Glutamatergic neuron (in vitro differentiated cells): ENCODE measurements at regions not wholly inside any gene's neighbourhood (a gene's known extent, or its start where the extent isn't known, plus 50 kb on each side); places are given as distances from the start of the nearest gene placed in this dataset.

Experiments used
- DNase-seq: peaks from one replicate; pipeline ENCODE4 v3.0.0; 2022
- H3K27ac Mint-ChIP-seq: one replicate; pipeline ENCODE4 v1.8.0; 2020; ENCODE audit warnings: mild to moderate bottlenecking, mixed read lengths, inconsistent platforms; ENCODE audit not compliant: unreplicated experiment
- H3K27me3 Mint-ChIP-seq: one replicate; pipeline ENCODE4 v1.8.0; 2020; ENCODE audit warnings: mild to moderate bottlenecking, moderate library complexity, mixed read lengths, inconsistent platforms; ENCODE audit not compliant: unreplicated experiment
- H3K36me3 Mint-ChIP-seq: one replicate; pipeline ENCODE4 v1.8.0; 2020; ENCODE audit warnings: mild to moderate bottlenecking, mixed read lengths, inconsistent platforms; ENCODE audit not compliant: unreplicated experiment
- H3K4me1 Mint-ChIP-seq: one replicate; pipeline ENCODE4 v1.8.0; 2020; ENCODE audit warnings: mild to moderate bottlenecking, low read depth, mixed read lengths, inconsistent platforms; ENCODE audit not compliant: unreplicated experiment
- H3K4me3 Mint-ChIP-seq: one replicate; pipeline ENCODE4 v1.8.0; 2020; ENCODE audit warnings: mild to moderate bottlenecking, mixed read lengths, inconsistent platforms; ENCODE audit not compliant: unreplicated experiment
- H3K9me3 Mint-ChIP-seq: one replicate; pipeline ENCODE4 v1.8.0; 2020; ENCODE audit warnings: mild to moderate bottlenecking, moderate library complexity, mixed read lengths, inconsistent platforms; ENCODE audit not compliant: unreplicated experiment
- CTCF ChIP-seq: fragments of 200-600 bp; sonication (generic); IDR thresholded peaks from one replicate; pipeline ENCODE4 v1.5.0; 2021; ENCODE audit not compliant: partially characterized antibody, unreplicated experiment

- Mint-ChIP-seq H3K9me3 (peaks cover 2% of the 10 kb centered on the region), H3K4me3 (no peak overlapping the region), H3K27me3 (peaks cover 5% of the 10 kb centered on the region), H3K36me3 (peaks cover 4% of the 10 kb centered on the region), H3K4me1 (no peaks in the 10 kb centered on the region), H3K27ac (no peak overlapping the region)
- no peak for TF ChIP-seq CTCF
- DNase-seq: no peak
Measured at GRCh38 chr1:38528623-38529022, 330.9 kb downstream of the RRAGC start.

- no peak overlapping the region for H3K27ac Mint-ChIP-seq
Measured at GRCh38 chr1:38527373-38527966, 332.1 kb downstream of the RRAGC start.

GRCh38 chr1:38526046-38526445 lies 333.5 kb downstream of the RRAGC start:
- H3K4me1 Mint-ChIP-seq: no peaks in the 10 kb centered on the region
- H3K36me3 Mint-ChIP-seq: peaks cover 4% of the 10 kb centered on the region
- H3K9me3 Mint-ChIP-seq: peaks cover 2% of the 10 kb centered on the region
- peaks cover 5% of the 10 kb centered on the region for H3K27me3 Mint-ChIP-seq
- no peak overlapping the region for H3K27ac Mint-ChIP-seq
- H3K4me3 Mint-ChIP-seq: no peak overlapping the region
- no peak for DNase-seq
- no peak for TF ChIP-seq CTCF

More at GRCh38 chr1:38527373-38527966, 332.1 kb downstream of the RRAGC start:
- no peaks in the 10 kb centered on the region for H3K4me1 Mint-ChIP-seq
- DNase-seq: no peak
- peaks cover 2% of the 10 kb centered on the region for H3K9me3 Mint-ChIP-seq
- TF ChIP-seq CTCF: no peak
- H3K27me3 Mint-ChIP-seq: peaks cover 5% of the 10 kb centered on the region
- no peak overlapping the region for H3K4me3 Mint-ChIP-seq
- H3K36me3 Mint-ChIP-seq: peaks cover 4% of the 10 kb centered on the region

GRCh38 chr1:38525343-38526043 lies 334.1 kb downstream of the RRAGC start:
- no peak overlapping the region for H3K4me3 Mint-ChIP-seq
- H3K9me3 Mint-ChIP-seq: peaks cover 2% of the 10 kb centered on the region
- DNase-seq: no peak
- no peak for TF ChIP-seq CTCF
- H3K27ac Mint-ChIP-seq: no peak overlapping the region
- H3K27me3 Mint-ChIP-seq: peaks cover 3% of the 10 kb centered on the region
- H3K36me3 Mint-ChIP-seq: peaks cover 2% of the 10 kb centered on the region
- no peaks in the 10 kb centered on the region for H3K4me1 Mint-ChIP-seq

GRCh38 chr1:38524025-38524641 lies 335.4 kb downstream of the RRAGC start:
- Mint-ChIP-seq H3K9me3 (peaks cover 2% of the 10 kb centered on the region), H3K36me3 (no peaks in the 10 kb centered on the region), H3K27ac (no peak overlapping the region), H3K4me1 (no peaks in the 10 kb centered on the region), H3K4me3 (no peak overlapping the region), H3K27me3 (peaks cover 2% of the 10 kb centered on the region)
- no peak for DNase-seq
- TF ChIP-seq CTCF: no peak
